Activated CD8-positive, alpha-beta memory T cell treated with anti-CD3 and anti-CD28 coated beads for 36 hours (primary cell): ENCODE measurements at regions not wholly inside any gene's neighbourhood (a gene's known extent, or its start where the extent isn't known, plus 50 kb on each side); places are given as distances from the start of the nearest gene placed in this dataset.
"Not testable (repeated sequence)": the region's sequence is repeated elsewhere in the genome, so short reads cannot be mapped to it uniquely, and the experiment has no call there.

Experiments
- CTCF ChIA-PET: fragments of 350-600 bp; sonication (Branson Sonifier 250); formaldehyde crosslinking; loops from one replicate; lab custom pipeline; 2021; ENCODE audit warnings: antibody characterized with exemption; lab: Charles Lee
- POLR2A ChIA-PET: fragments of 350-600 bp; sonication (Branson Sonifier 250); formaldehyde crosslinking; loops from one replicate; lab custom pipeline; 2021; ENCODE audit warnings: antibody characterized with exemption; lab: Charles Lee

- CTCF ChIA-PET, result no interaction called here
- POLR2A ChIA-PET, result no interaction called here
These were observed 270.4 kb upstream of the PRKCQ start for GRCh38 chr10:6850452-6850851.

- CTCF ChIA-PET, result no interaction called here
- POLR2A ChIA-PET, result no interaction called here
These were observed 267.5 kb upstream of the PRKCQ start for GRCh38 chr10:6847561-6847960.

- ChIA-PET CTCF (no interaction called here), POLR2A (no interaction called here)
These were observed 264.0 kb upstream of the PRKCQ start for GRCh38 chr10:6843894-6844650.

DNA sequence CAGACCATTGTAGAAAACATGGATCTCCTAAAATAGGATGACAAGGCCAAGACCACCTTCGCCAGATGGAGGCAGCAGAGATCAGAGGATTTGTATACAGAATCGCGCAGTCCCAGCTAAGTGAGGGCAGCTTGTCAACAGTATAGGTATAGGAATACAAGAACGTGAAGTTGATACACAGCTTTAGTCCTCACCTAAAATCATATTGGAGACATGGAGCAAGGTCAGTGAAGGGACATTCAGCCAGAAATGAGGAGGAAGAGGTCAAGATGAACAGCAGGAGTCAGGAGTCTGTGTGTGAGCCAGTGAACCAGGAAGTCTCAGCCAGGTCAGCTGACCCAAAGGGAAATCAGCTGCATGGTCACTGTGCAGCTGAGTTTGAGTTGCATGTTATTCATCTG is 263.4 kb upstream of the PRKCQ start:
- ChIA-PET CTCF (no interaction called here), POLR2A (no interaction called here)

GRCh38 chr10:6842722-6843121 is 262.6 kb upstream of the PRKCQ start:
- POLR2A ChIA-PET, result no interaction called here
- CTCF ChIA-PET, result no interaction called here

DNA sequence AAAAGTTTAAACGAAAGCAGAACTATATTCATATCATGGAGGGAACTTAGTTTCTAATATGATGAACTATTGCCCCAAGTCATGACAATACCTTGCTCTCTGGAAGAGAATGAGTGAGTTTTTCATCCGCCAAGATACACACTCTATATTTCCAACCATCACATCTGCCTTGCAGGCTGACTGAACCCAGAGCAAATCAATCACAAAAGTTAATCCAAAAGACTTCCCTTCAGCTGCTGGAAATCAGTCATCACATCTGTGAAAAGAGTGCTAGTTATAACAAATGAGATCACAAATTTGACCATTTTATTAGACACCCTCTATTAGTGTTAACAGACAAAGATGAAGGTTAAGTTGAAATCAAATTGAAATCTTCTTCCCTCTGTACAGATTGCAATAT is 261.7 kb upstream of the PRKCQ start:
- ChIA-PET POLR2A (interaction anchor here (0.6 kb wide), 1 partner anchor 412 kb away, joined by 3 read pairs; no protein-coding TSS in a partner anchor), CTCF (no interaction called here)

DNA sequence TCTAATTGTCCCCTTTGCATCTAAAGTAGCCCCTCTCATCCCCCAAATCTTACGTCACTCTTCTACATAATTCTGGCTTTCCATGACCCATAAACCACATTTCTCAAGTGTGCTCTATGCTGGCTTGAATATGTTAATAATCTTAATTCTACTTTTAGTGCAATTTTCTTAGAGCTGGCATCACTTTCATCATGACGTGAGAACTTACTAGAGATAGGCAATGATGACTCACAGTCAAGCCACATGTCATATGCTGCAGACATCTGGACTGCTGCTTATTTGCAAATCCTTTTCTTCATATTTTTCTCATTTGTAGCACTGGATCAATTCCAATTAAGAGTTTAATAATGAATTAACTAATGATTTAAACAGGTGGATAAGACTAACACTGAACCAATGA is 260.7 kb upstream of the PRKCQ start:
- POLR2A ChIA-PET, result no interaction called here
- CTCF ChIA-PET, result no interaction called here

DNA sequence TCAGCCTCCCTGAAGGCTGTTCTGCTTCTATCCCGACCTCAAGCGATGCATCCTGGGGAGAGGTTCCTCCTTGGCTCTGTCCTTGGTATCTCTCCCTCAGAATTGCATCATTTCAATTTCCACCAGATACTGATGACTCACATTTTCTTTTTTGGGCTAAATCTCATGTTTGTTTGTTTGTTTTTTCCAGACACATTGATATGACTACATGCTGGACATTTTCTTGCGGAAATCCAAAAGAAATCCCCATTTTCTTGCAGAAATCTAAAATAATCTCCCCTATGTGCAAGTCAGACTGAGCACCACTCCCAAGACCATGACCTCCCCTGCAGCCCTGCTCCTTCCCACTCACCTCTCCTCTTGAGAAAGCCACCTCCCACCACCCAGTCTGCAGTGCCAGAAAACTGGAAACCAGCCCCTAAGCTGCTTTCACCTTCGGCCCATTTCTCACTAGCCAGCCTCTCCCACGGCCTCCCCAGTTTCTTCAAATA is 260.2 kb upstream of the PRKCQ start:
- CTCF ChIA-PET, result no interaction called here
- POLR2A ChIA-PET, result no interaction called here

DNA sequence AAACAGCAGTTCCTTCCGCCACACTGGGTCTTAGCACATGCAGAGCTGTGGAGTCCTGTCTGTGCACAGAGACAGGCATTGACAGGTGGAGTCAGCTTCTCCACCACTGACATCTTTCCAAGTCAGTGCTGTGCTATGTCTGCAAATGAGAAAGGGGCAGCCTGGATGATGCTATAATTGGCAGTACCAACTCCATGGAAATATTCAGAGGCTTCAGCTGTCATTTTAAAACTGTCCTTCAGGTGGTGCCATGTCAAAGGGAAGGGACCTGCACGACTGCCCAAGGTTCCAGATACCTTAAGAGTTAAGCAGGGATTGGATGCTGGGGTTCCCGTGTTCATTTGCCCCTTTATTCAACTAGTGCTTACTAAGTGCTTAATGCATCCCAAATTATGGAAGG is 258.0 kb upstream of the PRKCQ start:
- POLR2A ChIA-PET, result no interaction called here
- CTCF ChIA-PET, result no interaction called here

GRCh38 chr10:6833458-6834011 is 253.5 kb upstream of the PRKCQ start:
- POLR2A ChIA-PET, result no interaction called here
- CTCF ChIA-PET, result no interaction called here

DNA sequence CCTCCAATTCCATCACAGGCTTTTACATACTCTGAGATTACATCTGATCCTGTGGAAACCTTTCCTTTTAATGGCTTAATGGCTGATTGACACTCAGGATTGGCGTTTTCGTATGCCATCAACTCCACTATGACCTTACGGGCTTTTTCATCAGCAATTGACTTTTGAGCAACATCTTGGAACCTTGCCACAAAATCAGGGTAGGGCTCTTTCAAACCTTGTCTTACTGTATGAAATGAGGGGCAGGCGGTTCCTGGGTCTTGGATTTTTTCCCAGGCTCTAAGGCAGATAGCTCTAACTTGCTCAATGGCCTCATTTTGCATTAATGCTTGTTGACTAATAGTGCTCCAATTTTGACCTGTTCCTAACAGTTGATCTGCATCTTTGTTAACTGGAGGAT is 250.9 kb upstream of the PRKCQ start:
- CTCF ChIA-PET, POLR2A ChIA-PET: not testable (repeated sequence)

- CTCF ChIA-PET, POLR2A ChIA-PET: not testable (repeated sequence)
These were observed 244.7 kb upstream of the PRKCQ start for GRCh38 chr10:6824793-6825192.

GRCh38 chr10:6823770-6824169 is 243.7 kb upstream of the PRKCQ start:
- POLR2A ChIA-PET, result no interaction called here
- CTCF ChIA-PET, result no interaction called here

GRCh38 chr10:6819301-6819700 is 239.2 kb upstream of the PRKCQ start:
- ChIA-PET POLR2A (no interaction called here), CTCF (no interaction called here)

GRCh38 chr10:6817770-6818169 is 237.7 kb upstream of the PRKCQ start:
- POLR2A ChIA-PET, result no interaction called here
- CTCF ChIA-PET, result no interaction called here

DNA sequence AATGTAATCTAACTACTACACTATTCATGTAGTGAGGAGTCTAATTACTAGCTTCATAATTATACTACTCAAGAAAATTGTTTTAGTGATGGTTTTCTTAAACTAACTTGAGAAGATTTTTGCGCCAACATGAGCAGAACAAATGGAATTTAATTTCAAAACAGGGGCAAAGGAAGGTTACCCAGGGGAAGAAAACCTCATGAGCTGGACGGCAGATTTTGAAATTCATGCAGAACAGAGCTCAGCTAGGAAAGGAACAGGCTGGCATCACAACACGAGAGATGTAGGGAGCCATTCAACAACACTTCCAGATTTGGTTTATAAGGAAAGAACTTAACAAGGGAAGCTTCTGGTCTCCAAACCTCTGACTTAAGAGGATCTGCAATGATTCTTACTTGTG is 235.3 kb upstream of the PRKCQ start:
- ChIA-PET CTCF (no interaction called here), POLR2A (no interaction called here)

- ChIA-PET POLR2A (no interaction called here), CTCF (no interaction called here)
These were observed 233.8 kb upstream of the PRKCQ start for GRCh38 chr10:6813856-6814255.

DNA sequence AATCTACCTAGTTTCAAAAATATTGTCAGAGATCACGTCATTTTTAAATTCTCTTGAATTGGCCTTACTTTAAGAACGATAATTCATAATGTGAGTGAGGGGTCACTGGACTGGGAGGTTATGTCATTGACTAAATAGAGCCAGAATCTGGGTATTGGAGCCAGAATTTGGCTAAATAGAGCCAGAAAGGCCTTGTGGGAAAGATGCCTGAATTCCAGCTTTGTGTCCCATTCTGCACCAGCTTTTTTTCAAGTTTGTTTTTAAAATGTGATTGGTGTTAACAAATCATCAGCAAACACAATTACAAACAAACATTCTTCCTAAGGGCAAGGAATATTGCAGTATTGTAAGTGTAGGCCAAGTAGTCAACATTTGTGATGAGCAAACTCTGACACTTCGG is 233.2 kb upstream of the PRKCQ start:
- POLR2A ChIA-PET, result no interaction called here
- CTCF ChIA-PET, result no interaction called here

- POLR2A ChIA-PET, result no interaction called here
- CTCF ChIA-PET, result no interaction called here
These were observed 231.1 kb upstream of the PRKCQ start for GRCh38 chr10:6811153-6811552.

DNA sequence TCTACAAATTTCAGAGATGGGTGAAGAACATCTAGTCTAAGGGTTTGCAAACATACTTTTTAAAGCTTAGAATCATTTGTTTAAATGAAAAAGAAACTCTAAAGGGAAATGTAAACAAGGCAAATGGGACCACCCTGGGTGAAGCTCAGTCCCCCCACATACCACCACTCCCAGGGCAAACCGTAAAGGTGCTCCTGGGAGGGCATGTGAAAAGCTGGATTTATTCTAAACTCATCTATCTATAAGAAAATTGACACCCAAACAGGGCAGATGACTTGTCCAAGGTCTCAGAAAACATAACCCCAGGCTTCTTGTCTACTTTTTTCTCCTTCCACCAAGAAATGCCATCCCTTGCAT is 223.3 kb upstream of the PRKCQ start:
- ChIA-PET POLR2A (no interaction called here), CTCF (no interaction called here)

DNA sequence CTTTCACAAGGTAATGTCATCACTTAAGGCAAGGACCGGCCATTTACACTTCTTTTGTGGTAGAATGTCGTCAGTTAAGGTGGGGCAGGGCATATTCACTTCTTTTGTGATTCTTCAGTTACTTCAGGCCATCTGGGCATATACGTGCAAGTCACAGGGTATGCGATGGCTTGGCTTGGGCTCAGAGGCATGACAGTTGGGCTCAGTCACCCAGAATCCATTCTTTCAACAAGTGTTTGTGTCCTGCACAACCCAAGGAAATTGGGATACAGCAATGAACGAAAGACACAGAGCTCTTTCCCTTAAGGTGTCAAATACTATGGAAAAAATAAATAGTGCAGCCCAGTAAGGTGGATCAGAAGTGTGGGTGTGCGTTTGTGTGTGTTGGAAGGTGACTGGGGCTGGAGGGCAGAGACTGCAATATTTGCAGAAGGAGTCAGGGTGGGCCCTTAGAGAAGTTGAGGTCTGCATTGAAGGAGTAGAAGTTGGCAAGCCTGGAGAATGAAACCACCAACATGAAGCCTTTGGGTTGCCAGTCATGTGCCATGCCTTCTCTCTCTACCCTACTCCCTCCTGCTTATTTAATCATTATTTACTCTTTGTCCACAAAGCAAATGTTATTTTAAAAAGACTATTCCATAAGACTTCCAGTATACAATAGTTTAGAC is 222.8 kb upstream of the PRKCQ start:
- POLR2A ChIA-PET, result no interaction called here
- CTCF ChIA-PET, result no interaction called here
